ENCODE measurements at regions not wholly inside any gene's neighbourhood (a gene's known extent, or its start where the extent isn't known, plus 50 kb on each side); places are given as distances from the start of the nearest gene placed in this dataset.
"Not testable (repeated sequence)": the region's sequence is repeated elsewhere in the genome, so short reads cannot be mapped to it uniquely, and the experiment has no call there.

GRCh38 chr2:128611421-128612320 is 293.0 kb upstream of the HS6ST1 start:
- no peak for DNase-seq (ENCODE audit: low read depth, low spot score)

- no peak for DNase-seq (ENCODE audit: low read depth, low spot score)
These were observed 294.0 kb upstream of the HS6ST1 start for GRCh38 chr2:128612628-128613027.

- DNase-seq (ENCODE audit: low read depth, low spot score), result no peak
These were observed 294.7 kb upstream of the HS6ST1 start for GRCh38 chr2:128613351-128613750.

- DNase-seq (ENCODE audit: low read depth, low spot score), result no peak
These were observed 295.2 kb upstream of the HS6ST1 start for GRCh38 chr2:128613876-128614275.

GRCh38 chr2:128614907-128615306 is 296.2 kb upstream of the HS6ST1 start:
- DNase-seq (ENCODE audit: low read depth, low spot score), result not testable (repeated sequence)

GRCh38 chr2:128615571-128615970 is 296.9 kb upstream of the HS6ST1 start:
- no peak for DNase-seq (ENCODE audit: low read depth, low spot score)

- DNase-seq (ENCODE audit: low read depth, low spot score), result no peak
These were observed 298.4 kb upstream of the HS6ST1 start for GRCh38 chr2:128617029-128617590.

- DNase-seq (ENCODE audit: low read depth, low spot score), result no peak
These were observed 299.0 kb upstream of the HS6ST1 start for GRCh38 chr2:128617661-128618060.

GRCh38 chr2:128618642-128619041 is 300.0 kb upstream of the HS6ST1 start:
- DNase-seq (ENCODE audit: low read depth, low spot score), result no peak

GRCh38 chr2:128619471-128620325 is 301.0 kb upstream of the HS6ST1 start:
- DNase-seq (ENCODE audit: low read depth, low spot score), result no peak

GRCh38 chr2:128621074-128621473 is 302.4 kb upstream of the HS6ST1 start:
- DNase-seq (ENCODE audit: low read depth, low spot score), result no peak

GRCh38 chr2:128622371-128622770 is 303.7 kb upstream of the HS6ST1 start:
- DNase-seq (ENCODE audit: low read depth, low spot score), result no peak

- DNase-seq (ENCODE audit: low read depth, low spot score), result no peak
These were observed 304.4 kb upstream of the HS6ST1 start for GRCh38 chr2:128622955-128623620.

GRCh38 chr2:128623776-128624761 is 305.4 kb upstream of the HS6ST1 start:
- DNase-seq (ENCODE audit: low read depth, low spot score), result peak; percentile 94

GRCh38 chr2:128624956-128625355 is 306.3 kb upstream of the HS6ST1 start:
- DNase-seq (ENCODE audit: low read depth, low spot score), result no peak

- no peak for DNase-seq (ENCODE audit: low read depth, low spot score)
These were observed 306.8 kb upstream of the HS6ST1 start for GRCh38 chr2:128625421-128625820.

- no peak for DNase-seq (ENCODE audit: low read depth, low spot score)
These were observed 307.5 kb upstream of the HS6ST1 start for GRCh38 chr2:128625963-128626759.

- DNase-seq (ENCODE audit: low read depth, low spot score), result no peak
These were observed 308.3 kb upstream of the HS6ST1 start for GRCh38 chr2:128626760-128627511.

GRCh38 chr2:128628206-128628605 is 309.5 kb upstream of the HS6ST1 start:
- DNase-seq (ENCODE audit: low read depth, low spot score), result no peak

Data from astrocyte of the hippocampus (primary cell).